HuH-7 (cell line): ENCODE measurements at regions not wholly inside any gene's neighbourhood (a gene's known extent, or its start where the extent isn't known, plus 50 kb on each side); places are given as distances from the start of the nearest gene placed in this dataset.
"Not testable (repeated sequence)": the region's sequence is repeated elsewhere in the genome, so short reads cannot be mapped to it uniquely, and the experiment has no call there.

Experiments used
- DNase-seq: peaks from one replicate; pipeline ENCODE4 v3.0.0; 2011; ENCODE audit warnings: low spot score

- no peak for DNase-seq
Observed at GRCh38 chr5:91315701-91316100, 67.4 kb downstream of the ARRDC3 start.

GRCh38 chr5:91313757-91314673, 69.1 kb downstream of the ARRDC3 start:
- peak; percentile 47 for DNase-seq

- DNase-seq, result no peak
Observed at GRCh38 chr5:91312698-91313097, 70.4 kb downstream of the ARRDC3 start.

GRCh38 chr5:91311697-91312501, 71.2 kb downstream of the ARRDC3 start:
- no peak for DNase-seq

- no peak for DNase-seq
Observed at GRCh38 chr5:91311168-91311696, 71.9 kb downstream of the ARRDC3 start.

GRCh38 chr5:91308157-91308556, 75.0 kb downstream of the ARRDC3 start:
- not testable (repeated sequence) for DNase-seq

- DNase-seq, result no peak
Observed at GRCh38 chr5:91307048-91307447, 76.1 kb downstream of the ARRDC3 start.

- DNase-seq, result no peak
Observed at GRCh38 chr5:91306497-91306896, 76.6 kb downstream of the ARRDC3 start.

- no peak for DNase-seq
Observed at GRCh38 chr5:91305640-91306039, 77.5 kb downstream of the ARRDC3 start.

GRCh38 chr5:91304015-91304414, 79.1 kb downstream of the ARRDC3 start:
- DNase-seq, result not testable (repeated sequence)

- DNase-seq, result no peak
Observed at GRCh38 chr5:91302958-91303357, 80.2 kb downstream of the ARRDC3 start.

GRCh38 chr5:91302305-91302704, 80.8 kb downstream of the ARRDC3 start:
- DNase-seq, result no peak

- DNase-seq, result no peak
Observed at GRCh38 chr5:91301106-91301846, 81.8 kb downstream of the ARRDC3 start.

- no peak for DNase-seq
Observed at GRCh38 chr5:91297994-91298393, 85.1 kb downstream of the ARRDC3 start.

- no peak for DNase-seq
Observed at GRCh38 chr5:91296674-91297143, 86.4 kb downstream of the ARRDC3 start.

GRCh38 chr5:91296102-91296501, 87.0 kb downstream of the ARRDC3 start:
- DNase-seq, result not testable (repeated sequence)

- no peak for DNase-seq
Observed at GRCh38 chr5:91293131-91293530, 90.0 kb downstream of the ARRDC3 start.

- no peak for DNase-seq
Observed at GRCh38 chr5:91291628-91292569, 91.2 kb downstream of the ARRDC3 start.

- DNase-seq, result no peak
Observed at GRCh38 chr5:91288118-91288916, 94.8 kb downstream of the ARRDC3 start.

- DNase-seq, result not testable (repeated sequence)
Observed at GRCh38 chr5:91285062-91285461, 98.1 kb downstream of the ARRDC3 start.
